K562 (cell line): ENCODE measurements at regions not wholly inside any gene's neighbourhood (a gene's known extent, or its start where the extent isn't known, plus 50 kb on each side); places are given as distances from the start of the nearest gene placed in this dataset.

Experiments used
- ATAC-seq: fragments of 200-7000 bp; cut with Tn5 transposase; 3 replicates; pipeline ENCODE4 v1.9.1; 2020; ENCODE audit warnings: moderate library complexity
- BruUV-seq: library from RNA; stranded (reverse); fragments of 400-500 nt; replicated peaks from 2 replicates; lab custom pipeline; 2021; lab: Mats Ljungman, UMichigan
- CTCF ChIA-PET: fragments of 300-600 bp; formaldehyde crosslinking; extraction: SDS; loops from one replicate; lab custom pipeline; 2021; ENCODE audit warnings: low intra/inter-chr PET ratio; lab: Yijun Ruan, JAX
- POLR2A ChIA-PET: fragments of 300-600, 350-650 bp; sonication (Branson Sonifier 250); formaldehyde crosslinking; extraction: SDS; loops from one replicate; lab custom pipeline; 2021; ENCODE audit warnings: antibody characterized with exemption, inconsistent platforms; lab: Yijun Ruan, JAX
- DNase-seq, 4 experiments: peaks; one replicate each; pipeline versions ENCODE4 v3.0.0 to v3.0.0-alpha.2; 2011 to 2018; ENCODE audit warnings: low spot score in 3 of 4, mixed read lengths in 3 of 4; ENCODE audit errors: extremely low read depth in 1 of 4
- FAIRE-seq: peaks from 2 replicates; lab custom pipeline; 2011; peaks lifted over from hg19 to GRCh38; lab: Jason Lieb, UNC
- H2AFZ ChIP-seq: 2 replicates; pipeline ENCODE4 v1.6.0; 2011; ENCODE audit warnings: low read depth, low read length, control low read depth, inconsistent platforms
- H3K27ac ChIP-seq: fragments of 200-600 bp; 3 replicates; pipeline ENCODE4 v1.8.0; 2011; ENCODE audit warnings: low read depth, mild to moderate bottlenecking, control low read depth, inconsistent platforms, low read length, moderate library complexity, mixed read lengths; ENCODE audit errors: extremely low read depth
- H3K27me3 ChIP-seq, 2 experiments: fragments of 300-600 bp in 1 of 2; 2 replicates in 1 of 2; 3 replicates in 1 of 2; pipeline versions ENCODE4 v1.6.0 to v1.8.0; 2011; ENCODE audit warnings: inconsistent platforms in 2 of 2, low read length in 2 of 2, mild to moderate bottlenecking in 1 of 2, mixed read lengths in 1 of 2, moderate library complexity in 1 of 2; ENCODE audit not compliant: control insufficient read depth in 2 of 2, insufficient read depth in 2 of 2
- H3K36me3 ChIP-seq: fragments of 300-600 bp; 3 replicates; pipeline ENCODE4 v1.8.0; 2011; ENCODE audit warnings: mild to moderate bottlenecking, low read length, inconsistent platforms; ENCODE audit not compliant: control insufficient read depth, insufficient read depth
- H3K4me1 ChIP-seq, 2 experiments: fragments of 200-600 bp in 1 of 2; replicated peaks in 1 of 2; 2 replicates in 1 of 2; 3 replicates in 1 of 2; pipeline versions ENCODE4 v1.5.1 to v1.8.0; 2011; ENCODE audit warnings: inconsistent platforms in 2 of 2, low read length in 2 of 2, mild to moderate bottlenecking in 1 of 2, mixed read lengths in 1 of 2, moderate library complexity in 1 of 2; ENCODE audit not compliant: control insufficient read depth in 2 of 2, insufficient read depth in 2 of 2
- H3K4me2 ChIP-seq: 2 replicates; pipeline ENCODE4 v1.6.1; 2011; ENCODE audit warnings: low read length, control low read depth, inconsistent platforms, mixed read lengths; ENCODE audit not compliant: insufficient read depth
- H3K4me3 ChIP-seq: fragments of 200-600 bp; sonication (generic), shearing (Covaris generic); 2 replicates; pipeline ENCODE4 v1.5.1; 2016; ENCODE audit warnings: control low read depth, inconsistent platforms
- H3K79me2 ChIP-seq: fragments of 200-600 bp; 3 replicates; pipeline ENCODE4 v1.8.0; 2011; ENCODE audit warnings: low read length, inconsistent platforms; ENCODE audit not compliant: control insufficient read depth, insufficient read depth
- H3K9ac ChIP-seq, 2 experiments: 2 replicates each; pipeline versions ENCODE4 v1.6.0 to v1.6.1; 2011; ENCODE audit warnings: low read depth in 2 of 2, low read length in 2 of 2, control low read depth in 1 of 2, inconsistent platforms in 1 of 2, mild to moderate bottlenecking in 1 of 2, mixed read lengths in 1 of 2; ENCODE audit not compliant: insufficient read depth in 1 of 2
- H3K9me1 ChIP-seq: one replicate; pipeline ENCODE4 v1.6.0; 2011; ENCODE audit warnings: inconsistent platforms, mild to moderate bottlenecking, low read length, moderate library complexity; ENCODE audit not compliant: control insufficient read depth, insufficient read depth
- H3K9me3 ChIP-seq: replicated peaks from 2 replicates; pipeline ENCODE4 v1.5.1; 2011; ENCODE audit warnings: low read depth, low read length, inconsistent platforms; ENCODE audit not compliant: control insufficient read depth, insufficient read depth
- H4K20me1 ChIP-seq: replicated peaks from 2 replicates; pipeline ENCODE4 v1.6.1; 2011; ENCODE audit warnings: low read length, inconsistent platforms, mixed read lengths; ENCODE audit not compliant: control insufficient read depth, insufficient read depth
- CBX1 ChIP-seq: sonication (generic); IDR thresholded peaks from 2 replicates; pipeline ENCODE4 v1.6.1; 2016; ENCODE audit warnings: antibody characterized with exemption, low read depth, mild to moderate bottlenecking
- COPS2 ChIP-seq: fragments of 450-650 bp; conservative IDR thresholded peaks from 2 replicates; pipeline ENCODE4 v1.6.1; 2016; ENCODE audit warnings: mild to moderate bottlenecking, moderate library complexity
- KLF16 ChIP-seq: IDR thresholded peaks from 2 replicates; pipeline ENCODE4 v1.6.1; 2016; ENCODE audit warnings: antibody characterized with exemption
- MYNN ChIP-seq, 2 experiments: sonication (generic); formaldehyde crosslinking in 1 of 2; IDR thresholded peaks; 2 replicates each; pipeline versions ENCODE4 v1.5.0 to v1.6.1; 2016 to 2020; ENCODE audit warnings: antibody characterized with exemption in 1 of 2, missing genetic modification reagents in 1 of 2
- NCOA2 ChIP-seq, 2 experiments: fragments of 450-650 bp; IDR thresholded peaks; 2 replicates each; pipeline ENCODE4 v1.6.1; 2018; ENCODE audit warnings: mild to moderate bottlenecking in 2 of 2, moderate library complexity in 1 of 2; ENCODE audit not compliant: partially characterized antibody in 2 of 2
- NR1H2 ChIP-seq: sonication (generic); formaldehyde crosslinking; IDR thresholded peaks from 2 replicates; pipeline ENCODE4 v1.4.0; 2020; ENCODE audit warnings: mild to moderate bottlenecking, missing genetic modification reagents
- RBM14 ChIP-seq: fragments of 200-400 bp; formaldehyde crosslinking; IDR thresholded peaks from 2 replicates; pipeline ENCODE4 v1.6.1; 2018; ENCODE audit warnings: low read depth, mild to moderate bottlenecking, low read length, moderate library complexity, borderline replicate concordance; ENCODE audit not compliant: insufficient read depth
- SIRT6 ChIP-seq: IDR thresholded peaks from one replicate; pipeline ENCODE4 v1.6.1; 2012; ENCODE audit warnings: low read depth, mild to moderate bottlenecking, control low read depth, inconsistent platforms, low read length, moderate library complexity
- SMAD4 ChIP-seq: fragments of 250-450 bp; sonication (Bioruptor Pico); conservative IDR thresholded peaks from 2 replicates; pipeline ENCODE4 v1.8.0; 2021; ENCODE audit warnings: inconsistent platforms, mild to moderate bottlenecking, moderate library complexity
- SRF ChIP-seq, 2 experiments: fragments of 250-450, 450-650 bp in 1 of 2; sonication (Bioruptor Pico) in 1 of 2; sonication (generic) in 1 of 2; formaldehyde crosslinking; IDR thresholded peaks; 2 replicates each; pipeline versions ENCODE4 v1.5.0 to v1.5.1; 2020 to 2022; ENCODE audit warnings: mild to moderate bottlenecking in 1 of 2, missing genetic modification reagents in 1 of 2
- TRIM24 ChIP-seq, 2 experiments: fragments of 450-650 bp; IDR thresholded peaks; 2 replicates each; pipeline ENCODE4 v1.6.1; 2016
- ZZZ3 ChIP-seq: fragments of 450-650 bp; IDR thresholded peaks from 2 replicates; pipeline ENCODE4 v1.6.1; 2016; ENCODE audit warnings: antibody characterized with exemption, mild to moderate bottlenecking, moderate library complexity
- WGBS: fragments of 100-300 bp; shearing (Covaris generic); methylation state at CpG from one replicate; pipeline ENCODE4 v1.1.6; 2016; ENCODE audit warnings: low coverage, mixed read lengths; ENCODE audit not compliant: insufficient coverage; ENCODE audit errors: missing lambda C conversion rate; 5-methylcytosine and 5-hydroxymethylcytosine counted together
- in situ Hi-C: fragments of 300-500 bp; cut with MboI; formaldehyde crosslinking; loops from 4 replicates; pipeline ENCODE4 v1.15.0; 2018; ENCODE audit warnings: inconsistent platforms, mixed read lengths
- intact Hi-C: fragments of 100-400 bp; cut with micrococcal nuclease; formaldehyde crosslinking; loops from 2 replicates; pipeline ENCODE4 v1.14.2; 2022
- TF ChIP-seq, protein P1 (sequence below): fragments of 250-450 bp; sonication (Bioruptor Pico); IDR thresholded peaks from 2 replicates; pipeline ENCODE4 v1.5.0; 2021
- TF ChIP-seq, protein P2 (sequence below): fragments of 250-450 bp; sonication (Bioruptor Pico); IDR thresholded peaks from 2 replicates; pipeline ENCODE4 v1.5.1; 2021; ENCODE audit warnings: mild to moderate bottlenecking
- TF ChIP-seq, protein P3 (sequence below): sonication (generic); formaldehyde crosslinking; IDR thresholded peaks from 2 replicates; pipeline ENCODE4 v1.8.0; 2022; ENCODE audit warnings: missing genetic modification reagents, mild to moderate bottlenecking, moderate library complexity, borderline replicate concordance
- TF ChIP-seq, protein P4 (sequence below), 2 experiments: IDR thresholded peaks; 2 replicates each; pipeline ENCODE4 v1.6.1; 2011; ENCODE audit warnings: borderline replicate concordance in 1 of 2, control low read depth in 1 of 2, low read depth in 1 of 2, low read length in 1 of 2, mild to moderate bottlenecking in 1 of 2, mixed read lengths in 1 of 2, moderate library complexity in 1 of 2; ENCODE audit not compliant: insufficient read depth in 1 of 2, insufficient read length in 1 of 2, poor library complexity in 1 of 2, severe bottlenecking in 1 of 2; ENCODE audit errors: extremely low read depth in 1 of 2

DNA sequence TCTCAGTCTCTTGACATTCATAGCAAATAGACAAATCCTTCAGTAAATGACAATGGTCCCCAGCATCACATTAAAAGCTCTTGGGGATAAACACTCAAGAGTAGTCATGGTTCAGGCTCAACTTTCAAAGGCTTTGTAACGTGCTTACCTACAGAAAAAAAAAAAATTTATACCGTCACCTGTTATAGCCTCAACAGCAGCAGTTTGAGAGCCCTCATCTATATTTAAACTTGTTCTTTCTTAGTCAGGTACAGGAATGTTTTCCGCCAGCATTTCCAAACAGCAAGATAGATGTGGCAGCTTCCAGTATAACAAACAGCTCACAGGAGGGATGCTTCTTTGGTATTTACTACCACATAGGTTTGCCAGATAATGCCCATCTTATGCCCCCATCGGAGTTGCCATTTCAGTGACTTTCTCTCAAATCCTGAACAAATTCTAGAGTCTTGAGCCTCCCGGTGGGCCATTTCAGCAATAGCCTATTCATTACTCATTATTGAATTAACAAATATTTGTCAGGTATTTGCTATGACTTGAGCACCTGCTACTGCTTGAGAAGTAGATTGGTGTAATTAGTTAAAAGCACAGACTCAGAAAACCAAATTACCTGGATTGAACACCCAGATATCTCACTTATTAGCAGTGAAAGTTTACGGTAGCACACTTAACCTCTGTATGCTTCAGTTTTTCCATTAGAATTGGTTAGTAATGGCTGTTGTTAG, 470.0 kb downstream of the EBF1 start:
- Histone ChIP-seq H4K20me1 (no peaks in the 10 kb centered on the region), H3K27me3 (no peaks in the 10 kb centered on the region), H3K4me2 (no peak overlapping the region), H3K4me3 (no peak overlapping the region), H3K4me1 (no peaks in the 10 kb centered on the region), H3K36me3 (no peaks in the 10 kb centered on the region), H3K27ac (no peak overlapping the region), H3K79me2 (no peaks in the 10 kb centered on the region), H2AFZ (no peak overlapping the region), H3K9me3 (no peaks in the 10 kb centered on the region), H3K9ac (no peak overlapping the region), H3K9me1 (no peaks in the 10 kb centered on the region)
- intact Hi-C loops, result no loop called here
- in situ Hi-C loops, result no loop called here
- ChIA-PET CTCF (no interaction called here), POLR2A (no interaction called here)
- 0% methylated on average over 6 of the region's 6 CpGs for WGBS
- no peak for ATAC-seq
- DNase-seq, result no peak
- no TSS peak for BruUV-seq
- FAIRE-seq, result no peak
- TF ChIP-seq RBM14 (no peak), NCOA2 (IDR thresholded peaks at IDR 0.05; ENCODE audit: partially characterized antibody in 2 of 2) (no peak), SRF (CRISPR knock-in tag; IDR thresholded peaks at IDR 0.05) (no peak), COPS2 (no peak), MYNN (IDR thresholded peaks at IDR 0.05) (no peak), MYNN (CRISPR knock-in tag; IDR thresholded peaks at IDR 0.05) (no peak), SIRT6 (no peak), TRIM24 (IDR thresholded peaks at IDR 0.05) (no peak), KLF16 (no peak), ZZZ3 (no peak), NR1H2 (CRISPR knock-in tag) (no peak), SMAD4 (CRISPR knock-in tag) (no peak), CBX1 (no peak)
- TF ChIP-seq, protein P1, sequence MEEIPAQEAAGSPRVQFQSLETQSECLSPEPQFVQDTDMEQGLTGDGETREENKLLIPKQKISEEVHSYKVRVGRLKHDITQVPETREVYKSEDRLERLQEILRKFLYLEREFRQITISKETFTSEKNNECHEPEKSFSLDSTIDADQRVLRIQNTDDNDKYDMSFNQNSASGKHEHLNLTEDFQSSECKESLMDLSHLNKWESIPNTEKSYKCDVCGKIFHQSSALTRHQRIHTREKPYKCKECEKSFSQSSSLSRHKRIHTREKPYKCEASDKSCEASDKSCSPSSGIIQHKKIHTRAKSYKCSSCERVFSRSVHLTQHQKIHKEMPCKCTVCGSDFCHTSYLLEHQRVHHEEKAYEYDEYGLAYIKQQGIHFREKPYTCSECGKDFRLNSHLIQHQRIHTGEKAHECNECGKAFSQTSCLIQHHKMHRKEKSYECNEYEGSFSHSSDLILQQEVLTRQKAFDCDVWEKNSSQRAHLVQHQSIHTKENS (CRISPR knock-in tag), result no peak
- TF ChIP-seq, protein P2, sequence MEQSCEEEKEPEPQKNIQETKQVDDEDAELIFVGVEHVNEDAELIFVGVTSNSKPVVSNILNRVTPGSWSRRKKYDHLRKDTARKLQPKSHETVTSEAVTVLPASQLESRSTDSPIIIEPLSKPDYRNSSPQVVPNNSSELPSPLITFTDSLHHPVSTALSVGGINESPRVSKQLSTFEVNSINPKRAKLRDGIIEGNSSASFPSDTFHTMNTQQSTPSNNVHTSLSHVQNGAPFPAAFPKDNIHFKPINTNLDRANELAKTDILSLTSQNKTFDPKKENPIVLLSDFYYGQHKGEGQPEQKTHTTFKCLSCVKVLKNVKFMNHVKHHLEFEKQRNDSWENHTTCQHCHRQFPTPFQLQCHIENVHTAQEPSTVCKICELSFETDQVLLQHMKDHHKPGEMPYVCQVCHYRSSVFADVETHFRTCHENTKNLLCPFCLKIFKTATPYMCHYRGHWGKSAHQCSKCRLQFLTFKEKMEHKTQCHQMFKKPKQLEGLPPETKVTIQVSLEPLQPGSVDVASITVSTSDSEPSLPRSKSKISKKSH (CRISPR knock-in tag), result no peak
- TF ChIP-seq, protein P3, sequence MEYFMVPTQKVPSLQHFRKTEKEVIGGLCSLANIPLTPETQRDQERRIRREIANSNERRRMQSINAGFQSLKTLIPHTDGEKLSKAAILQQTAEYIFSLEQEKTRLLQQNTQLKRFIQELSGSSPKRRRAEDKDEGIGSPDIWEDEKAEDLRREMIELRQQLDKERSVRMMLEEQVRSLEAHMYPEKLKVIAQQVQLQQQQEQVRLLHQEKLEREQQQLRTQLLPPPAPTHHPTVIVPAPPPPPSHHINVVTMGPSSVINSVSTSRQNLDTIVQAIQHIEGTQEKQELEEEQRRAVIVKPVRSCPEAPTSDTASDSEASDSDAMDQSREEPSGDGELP (CRISPR knock-in tag), result no peak
- TF ChIP-seq, protein P4, sequence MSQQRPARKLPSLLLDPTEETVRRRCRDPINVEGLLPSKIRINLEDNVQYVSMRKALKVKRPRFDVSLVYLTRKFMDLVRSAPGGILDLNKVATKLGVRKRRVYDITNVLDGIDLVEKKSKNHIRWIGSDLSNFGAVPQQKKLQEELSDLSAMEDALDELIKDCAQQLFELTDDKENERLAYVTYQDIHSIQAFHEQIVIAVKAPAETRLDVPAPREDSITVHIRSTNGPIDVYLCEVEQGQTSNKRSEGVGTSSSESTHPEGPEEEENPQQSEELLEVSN (IDR thresholded peaks at IDR 0.05; ENCODE audit: borderline replicate concordance in 1 of 2, extremely low read depth in 1 of 2, insufficient read depth in 1 of 2, insufficient read length in 1 of 2, low read depth in 1 of 2, low read length in 1 of 2, poor library complexity in 1 of 2, severe bottlenecking in 1 of 2), result no peak
